ENCODE measurements at regions not wholly inside any gene's neighbourhood (a gene's known extent, or its start where the extent isn't known, plus 50 kb on each side); places are given as distances from the start of the nearest gene placed in this dataset.
"Not testable (repeated sequence)": the region's sequence is repeated elsewhere in the genome, so short reads cannot be mapped to it uniquely, and the experiment has no call there.

- Histone ChIP-seq H3K9me2 (replicated peaks; ENCODE audit: insufficient read depth, low read length) (no peaks in the 10 kb centered on the region), H3K9ac (ENCODE audit: low read length) (no peak overlapping the region), H3K27me3 (ENCODE audit: low read length) (no peaks in the 10 kb centered on the region), H3K36me3 (ENCODE audit: low read length) (no peaks in the 10 kb centered on the region), H3F3A (ENCODE audit: insufficient read depth) (no peaks in the 10 kb centered on the region), H2AFZ (ENCODE audit: low read depth, low read length, severe bottlenecking) (no peak overlapping the region), H4K20me1 (ENCODE audit: low read depth, low read length) (no peaks in the 10 kb centered on the region), H3K4me2 (ENCODE audit: low read depth, low read length, poor library complexity, severe bottlenecking) (no peak overlapping the region), H3K27ac (ENCODE audit: low read depth, low read length) (no peak overlapping the region), H3K79me2 (ENCODE audit: insufficient read depth, low read length) (no peaks in the 10 kb centered on the region), H3K4me3 (ENCODE audit: insufficient read depth, low read length, poor library complexity, severe bottlenecking) (no peak overlapping the region), H3K9me3 (ENCODE audit: insufficient read depth, low read length) (no peaks in the 10 kb centered on the region)
- no peak for TF ChIP-seq CTCF (IDR thresholded peaks at IDR 0.05; ENCODE audit: insufficient read depth, low read length, poor library complexity, severe bottlenecking)
- no peak for TF ChIP-seq EZH2phosphoT487 (conservative IDR thresholded peaks at IDR 0.05; ENCODE audit: low read length)
These were observed 1114.2 kb upstream of the GOT2 start for GRCh38 chr16:59848296-59848695.

GRCh38 chr16:59840169-59840568, 1106.1 kb upstream of the GOT2 start:
- no peaks in the 10 kb centered on the region for H3K27me3 ChIP-seq (ENCODE audit: low read length)

GRCh38 chr16:59826767-59827166, 1092.7 kb upstream of the GOT2 start:
- no peaks in the 10 kb centered on the region for H4K20me1 ChIP-seq (ENCODE audit: low read depth, low read length)
- no peaks in the 10 kb centered on the region for H3K36me3 ChIP-seq (ENCODE audit: low read length)
- no peaks in the 10 kb centered on the region for H3K79me2 ChIP-seq (ENCODE audit: insufficient read depth, low read length)
- no peak overlapping the region for H2AFZ ChIP-seq (ENCODE audit: low read depth, low read length, severe bottlenecking)
- H3K4me2 ChIP-seq (ENCODE audit: low read depth, low read length, poor library complexity, severe bottlenecking), result no peak overlapping the region
- no peak for TF ChIP-seq CTCF (IDR thresholded peaks at IDR 0.05; ENCODE audit: insufficient read depth, low read length, poor library complexity, severe bottlenecking)
- TF ChIP-seq EZH2phosphoT487 (conservative IDR thresholded peaks at IDR 0.05; ENCODE audit: low read length), result no peak
- no peaks in the 10 kb centered on the region for H3F3A ChIP-seq (ENCODE audit: insufficient read depth)
- no peak overlapping the region for H3K9ac ChIP-seq (ENCODE audit: low read length)
- no peaks in the 10 kb centered on the region for H3K9me3 ChIP-seq (ENCODE audit: insufficient read depth, low read length)
- H3K4me3 ChIP-seq (ENCODE audit: insufficient read depth, low read length, poor library complexity, severe bottlenecking), result no peak overlapping the region
- H3K9me2 ChIP-seq (replicated peaks; ENCODE audit: insufficient read depth, low read length), result no peaks in the 10 kb centered on the region
- no peaks in the 10 kb centered on the region for H3K27me3 ChIP-seq (ENCODE audit: low read length)
- no peak overlapping the region for H3K27ac ChIP-seq (ENCODE audit: low read depth, low read length)

More at GRCh38 chr16:59840169-59840568, 1106.1 kb upstream of the GOT2 start:
- Histone ChIP-seq H3K36me3 (ENCODE audit: low read length) (no peaks in the 10 kb centered on the region), H3F3A (ENCODE audit: insufficient read depth) (no peaks in the 10 kb centered on the region), H2AFZ (ENCODE audit: low read depth, low read length, severe bottlenecking) (no peak overlapping the region), H3K9me3 (ENCODE audit: insufficient read depth, low read length) (no peaks in the 10 kb centered on the region), H4K20me1 (ENCODE audit: low read depth, low read length) (no peaks in the 10 kb centered on the region), H3K9ac (ENCODE audit: low read length) (no peak overlapping the region), H3K27ac (ENCODE audit: low read depth, low read length) (no peak overlapping the region), H3K4me3 (ENCODE audit: insufficient read depth, low read length, poor library complexity, severe bottlenecking) (no peak overlapping the region), H3K4me2 (ENCODE audit: low read depth, low read length, poor library complexity, severe bottlenecking) (no peak overlapping the region), H3K79me2 (ENCODE audit: insufficient read depth, low read length) (no peaks in the 10 kb centered on the region), H3K9me2 (replicated peaks; ENCODE audit: insufficient read depth, low read length) (no peaks in the 10 kb centered on the region)
- TF ChIP-seq CTCF (IDR thresholded peaks at IDR 0.05; ENCODE audit: insufficient read depth, low read length, poor library complexity, severe bottlenecking), result no peak
- no peak for TF ChIP-seq EZH2phosphoT487 (conservative IDR thresholded peaks at IDR 0.05; ENCODE audit: low read length)

GRCh38 chr16:59809488-59809887, 1075.4 kb upstream of the GOT2 start:
- not testable (repeated sequence) for H3K9ac ChIP-seq (ENCODE audit: low read length); H3K27me3 ChIP-seq (ENCODE audit: low read length); H3F3A ChIP-seq (ENCODE audit: insufficient read depth); H3K4me2 ChIP-seq (ENCODE audit: low read depth, low read length, poor library complexity, severe bottlenecking); H3K4me3 ChIP-seq (ENCODE audit: insufficient read depth, low read length, poor library complexity, severe bottlenecking); H3K9me3 ChIP-seq (ENCODE audit: insufficient read depth, low read length); H3K27ac ChIP-seq (ENCODE audit: low read depth, low read length); H2AFZ ChIP-seq (ENCODE audit: low read depth, low read length, severe bottlenecking); H3K36me3 ChIP-seq (ENCODE audit: low read length); H3K9me2 ChIP-seq (replicated peaks; ENCODE audit: insufficient read depth, low read length); H3K79me2 ChIP-seq (ENCODE audit: insufficient read depth, low read length); H4K20me1 ChIP-seq (ENCODE audit: low read depth, low read length)

All from SU-DHL-6 (cell line).